ENCODE measurements at regions not wholly inside any gene's neighbourhood (a gene's known extent, or its start where the extent isn't known, plus 50 kb on each side); places are given as distances from the start of the nearest gene placed in this dataset.
"Not testable (repeated sequence)": the region's sequence is repeated elsewhere in the genome, so short reads cannot be mapped to it uniquely, and the experiment has no call there.

GRCh38 chr7:69443136-69443535 lies 155.1 kb upstream of the AUTS2 start:
- Histone ChIP-seq H4K20me1 (ENCODE audit: insufficient read depth, low read length, poor library complexity, severe bottlenecking) (no peaks in the 10 kb centered on the region), H3K36me3 (ENCODE audit: insufficient read depth, low read length) (no peaks in the 10 kb centered on the region), H3K9ac (ENCODE audit: low read depth, low read length, poor library complexity, severe bottlenecking) (no peak overlapping the region), H3K9me3 (ENCODE audit: insufficient read depth, low read depth, low read length) (peaks cover 5% of the 10 kb centered on the region; the same call in 1 of the 2 replicates), H3K4me3 (ENCODE audit: low read length, poor library complexity, severe bottlenecking) (no peak overlapping the region), H2AFZ (ENCODE audit: low read length) (no peak overlapping the region), H3K79me2 (ENCODE audit: insufficient read depth, low read length) (no peaks in the 10 kb centered on the region), H3K27me3 (ENCODE audit: insufficient read depth, low read length, poor library complexity, severe bottlenecking) (no peaks in the 10 kb centered on the region), H3F3A (ENCODE audit: low read depth) (no peaks in the 10 kb centered on the region), H3K9me2 (replicated peaks; ENCODE audit: low read depth, low read length) (no peaks in the 10 kb centered on the region), H3K4me2 (ENCODE audit: low read depth, low read length, poor library complexity, severe bottlenecking) (no peak overlapping the region), H3K4me1 (ENCODE audit: insufficient read depth, low read length, poor library complexity, severe bottlenecking) (no peaks in the 10 kb centered on the region)
- TF ChIP-seq CTCF (conservative IDR thresholded peaks at IDR 0.05; ENCODE audit: low read length) (no peak), EZH2phosphoT487 (IDR thresholded peaks at IDR 0.05; ENCODE audit: borderline replicate concordance) (no peak)

- Histone ChIP-seq H3K36me3 (ENCODE audit: insufficient read depth, low read length) (no peaks in the 10 kb centered on the region), H3K27me3 (ENCODE audit: insufficient read depth, low read length, poor library complexity, severe bottlenecking) (no peaks in the 10 kb centered on the region), H3K79me2 (ENCODE audit: insufficient read depth, low read length) (no peaks in the 10 kb centered on the region), H4K20me1 (ENCODE audit: insufficient read depth, low read length, poor library complexity, severe bottlenecking) (no peaks in the 10 kb centered on the region), H3K4me2 (ENCODE audit: low read depth, low read length, poor library complexity, severe bottlenecking) (no peak overlapping the region), H2AFZ (ENCODE audit: low read length) (no peak overlapping the region), H3K9me2 (replicated peaks; ENCODE audit: low read depth, low read length) (no peaks in the 10 kb centered on the region), H3F3A (ENCODE audit: low read depth) (no peaks in the 10 kb centered on the region), H3K9ac (ENCODE audit: low read depth, low read length, poor library complexity, severe bottlenecking) (no peak overlapping the region), H3K4me3 (ENCODE audit: low read length, poor library complexity, severe bottlenecking) (no peak overlapping the region), H3K4me1 (ENCODE audit: insufficient read depth, low read length, poor library complexity, severe bottlenecking) (no peaks in the 10 kb centered on the region), H3K9me3 (ENCODE audit: insufficient read depth, low read depth, low read length) (peaks cover 5% of the 10 kb centered on the region; the same call in 1 of the 2 replicates)
- TF ChIP-seq CTCF (conservative IDR thresholded peaks at IDR 0.05; ENCODE audit: low read length) (no peak), EZH2phosphoT487 (IDR thresholded peaks at IDR 0.05; ENCODE audit: borderline replicate concordance) (no peak)
Observed at GRCh38 chr7:69445541-69445940, 152.7 kb upstream of the AUTS2 start.

GRCh38 chr7:69446213-69446612 lies 152.1 kb upstream of the AUTS2 start:
- H4K20me1 ChIP-seq (ENCODE audit: insufficient read depth, low read length, poor library complexity, severe bottlenecking); H3K9ac ChIP-seq (ENCODE audit: low read depth, low read length, poor library complexity, severe bottlenecking); H3K4me3 ChIP-seq (ENCODE audit: low read length, poor library complexity, severe bottlenecking); H3K79me2 ChIP-seq (ENCODE audit: insufficient read depth, low read length); H3K9me3 ChIP-seq (ENCODE audit: insufficient read depth, low read depth, low read length); H3K9me2 ChIP-seq (replicated peaks; ENCODE audit: low read depth, low read length); H3K4me2 ChIP-seq (ENCODE audit: low read depth, low read length, poor library complexity, severe bottlenecking); H3K27me3 ChIP-seq (ENCODE audit: insufficient read depth, low read length, poor library complexity, severe bottlenecking); H3K36me3 ChIP-seq (ENCODE audit: insufficient read depth, low read length); H3K4me1 ChIP-seq (ENCODE audit: insufficient read depth, low read length, poor library complexity, severe bottlenecking); H2AFZ ChIP-seq (ENCODE audit: low read length); H3F3A ChIP-seq (ENCODE audit: low read depth): not testable (repeated sequence)

GRCh38 chr7:69448071-69448470 lies 150.2 kb upstream of the AUTS2 start:
- no peaks in the 10 kb centered on the region for H3K27me3 ChIP-seq (ENCODE audit: insufficient read depth, low read length, poor library complexity, severe bottlenecking)
- no peak overlapping the region for H3K4me3 ChIP-seq (ENCODE audit: low read length, poor library complexity, severe bottlenecking)
- H4K20me1 ChIP-seq (ENCODE audit: insufficient read depth, low read length, poor library complexity, severe bottlenecking) = no peaks in the 10 kb centered on the region
- H2AFZ ChIP-seq (ENCODE audit: low read length) = no peak overlapping the region
- H3K9me2 ChIP-seq (replicated peaks; ENCODE audit: low read depth, low read length) = no peaks in the 10 kb centered on the region
- no peak for TF ChIP-seq CTCF (conservative IDR thresholded peaks at IDR 0.05; ENCODE audit: low read length)
- no peak overlapping the region for H3K4me2 ChIP-seq (ENCODE audit: low read depth, low read length, poor library complexity, severe bottlenecking)
- no peaks in the 10 kb centered on the region for H3K4me1 ChIP-seq (ENCODE audit: insufficient read depth, low read length, poor library complexity, severe bottlenecking)
- H3K9me3 ChIP-seq (ENCODE audit: insufficient read depth, low read depth, low read length) = no peaks in the 10 kb centered on the region
- H3K36me3 ChIP-seq (ENCODE audit: insufficient read depth, low read length) = no peaks in the 10 kb centered on the region
- H3K9ac ChIP-seq (ENCODE audit: low read depth, low read length, poor library complexity, severe bottlenecking) = no peak overlapping the region
- H3K79me2 ChIP-seq (ENCODE audit: insufficient read depth, low read length) = no peaks in the 10 kb centered on the region
- H3F3A ChIP-seq (ENCODE audit: low read depth) = no peaks in the 10 kb centered on the region
